T1000 (cell line): ENCODE measurements at regions not wholly inside any gene's neighbourhood (a gene's known extent, or its start where the extent isn't known, plus 50 kb on each side); places are given as distances from the start of the nearest gene placed in this dataset.

Experiments used
- DNase-seq: peaks from one replicate; lab custom pipeline; 2025; ENCODE audit warnings: mixed read lengths; lab: John Stamatoyannopoulos, UW

- DNase-seq, result peak; percentile 28
These were observed 72.9 kb upstream of the DSP start for GRCh38 chr6:7468382-7469081.

GRCh38 chr6:7469696-7470095 lies 71.8 kb upstream of the DSP start:
- no peak for DNase-seq

- no peak for DNase-seq
These were observed 70.3 kb upstream of the DSP start for GRCh38 chr6:7471171-7471570.

DNA sequence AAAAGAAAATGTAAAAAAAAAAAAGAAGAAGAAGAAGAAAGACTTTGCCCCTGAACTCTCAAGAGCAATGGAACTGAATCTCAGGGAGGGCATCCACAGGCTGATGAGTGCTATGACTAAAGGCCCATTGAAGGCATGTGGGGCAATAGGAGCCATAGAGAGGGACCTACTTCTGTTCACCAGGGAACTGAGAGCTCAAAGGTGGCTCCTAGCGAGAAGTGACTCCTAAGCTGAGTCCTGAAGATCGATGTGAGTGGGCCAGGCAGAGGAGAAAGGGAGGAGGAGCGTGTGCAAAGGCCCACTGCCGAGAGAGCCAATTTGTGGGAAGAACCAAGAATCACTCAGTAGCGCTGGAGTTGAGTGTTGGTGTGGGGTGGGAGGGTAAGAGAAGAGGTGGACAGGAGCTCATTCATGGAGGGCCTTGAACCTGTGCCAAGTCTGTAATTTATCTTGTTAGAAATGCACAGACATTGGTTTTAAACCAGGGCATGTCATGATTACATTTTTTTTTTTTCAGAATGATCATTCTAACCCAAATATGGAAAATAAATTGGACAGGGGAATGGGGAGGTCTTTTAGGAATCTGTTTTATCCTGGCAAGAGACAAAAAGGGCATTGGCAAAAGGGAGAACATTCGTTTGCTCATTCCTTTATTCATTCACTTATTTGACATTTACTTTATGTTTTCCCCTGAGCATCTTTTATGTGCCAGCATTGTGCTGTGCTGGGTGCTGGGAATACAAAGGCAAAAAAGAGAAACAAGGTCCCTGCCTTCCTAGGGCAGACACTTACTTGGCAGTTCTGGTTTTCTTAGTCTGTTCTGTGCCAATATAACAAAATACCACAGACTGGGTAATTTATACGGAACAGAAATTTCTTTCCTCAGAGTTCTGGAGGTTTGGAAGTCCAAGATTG lies 67.4 kb upstream of the DSP start:
- DNase-seq, result no peak

- DNase-seq, result no peak
These were observed 66.4 kb upstream of the DSP start for GRCh38 chr6:7475081-7475480.

DNA sequence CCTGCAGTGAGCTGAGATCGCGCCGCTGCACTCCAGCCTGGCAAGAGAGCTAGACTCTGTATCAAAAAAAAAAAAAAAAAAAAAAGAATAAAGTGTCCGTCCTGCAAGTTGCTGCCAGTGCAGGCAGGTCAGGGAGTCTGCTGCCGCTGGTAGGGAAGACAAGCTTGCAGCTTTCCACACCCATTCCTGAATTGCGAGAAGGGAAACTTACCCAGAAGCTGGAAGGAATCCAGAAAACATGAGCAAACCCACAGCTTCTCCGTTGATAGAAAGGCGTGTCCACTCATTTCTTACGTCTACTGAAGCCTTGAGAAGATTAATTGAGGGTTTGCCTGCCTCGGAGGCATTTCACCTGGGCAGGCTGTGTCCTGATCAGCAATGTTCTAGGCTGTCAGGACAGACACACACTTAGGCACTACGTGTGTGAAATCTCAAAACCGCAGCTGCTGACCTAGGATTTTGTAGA lies 61.6 kb upstream of the DSP start:
- DNase-seq, result no peak

DNA sequence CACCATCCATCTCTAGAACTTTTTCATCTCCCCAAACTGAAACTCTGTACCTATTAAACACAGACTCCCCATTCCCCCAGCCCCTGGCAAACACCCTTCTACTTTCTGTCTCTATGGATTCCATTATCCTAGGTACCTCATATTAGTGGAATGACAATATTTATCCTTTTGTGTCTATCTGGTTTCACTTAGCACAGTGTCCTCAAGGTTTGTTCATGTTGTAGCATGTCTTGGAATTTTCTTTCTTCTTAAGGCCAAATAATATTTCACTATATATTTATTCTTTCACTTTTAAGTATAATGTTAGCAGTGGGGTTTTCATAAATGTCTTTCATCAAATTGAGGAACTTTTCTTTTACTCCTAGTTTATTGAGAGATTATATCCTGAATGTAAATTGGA lies 56.8 kb upstream of the DSP start:
- DNase-seq, result no peak

DNA sequence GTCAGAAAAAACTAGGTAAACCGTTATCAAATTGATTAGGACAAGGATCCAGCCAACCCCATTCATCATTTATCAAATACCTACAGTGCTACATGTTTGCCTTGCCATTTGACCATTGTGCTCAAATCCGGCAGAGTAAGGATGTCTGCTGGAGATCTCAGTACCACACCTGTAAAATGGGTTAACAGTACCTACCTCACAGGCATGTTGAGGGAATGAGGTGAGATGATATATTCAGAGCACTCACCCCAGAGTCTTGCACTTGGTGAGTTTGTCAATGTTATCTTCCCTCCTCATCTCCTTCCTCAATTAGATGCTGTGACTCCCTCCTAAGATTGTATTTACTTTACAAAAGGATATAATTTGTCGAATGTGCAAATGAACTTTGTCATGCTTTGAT lies 54.5 kb upstream of the DSP start:
- no peak for DNase-seq

DNA sequence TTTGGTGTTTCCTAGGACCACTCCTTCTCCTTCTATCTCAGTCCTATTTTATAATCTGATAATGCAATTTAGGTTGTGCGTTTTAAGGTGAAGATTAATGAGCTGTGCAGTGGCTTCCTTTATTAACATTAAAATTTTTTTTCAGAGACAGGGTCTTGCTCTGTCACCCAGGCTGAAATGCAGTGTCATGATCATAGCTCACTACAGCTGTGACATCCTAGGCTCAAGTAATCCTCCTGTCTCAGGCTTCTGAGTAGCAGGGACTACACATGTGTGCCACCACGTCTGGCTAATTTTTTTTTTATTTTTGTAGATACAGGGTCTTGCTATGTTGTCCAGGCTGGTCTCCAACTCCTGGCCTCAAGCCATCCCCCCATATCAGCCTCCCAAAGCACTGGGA lies 53.0 kb upstream of the DSP start:
- no peak for DNase-seq

GRCh38 chr6:7489376-7489775 lies 52.1 kb upstream of the DSP start:
- no peak for DNase-seq
